ENCODE measurements at regions not wholly inside any gene's neighbourhood (a gene's known extent, or its start where the extent isn't known, plus 50 kb on each side); places are given as distances from the start of the nearest gene placed in this dataset. TPM values are rescaled to one million over a fixed set of nuclear protein-coding genes. Genes with fewer than 3 reads are reported as not detected.

DNA sequence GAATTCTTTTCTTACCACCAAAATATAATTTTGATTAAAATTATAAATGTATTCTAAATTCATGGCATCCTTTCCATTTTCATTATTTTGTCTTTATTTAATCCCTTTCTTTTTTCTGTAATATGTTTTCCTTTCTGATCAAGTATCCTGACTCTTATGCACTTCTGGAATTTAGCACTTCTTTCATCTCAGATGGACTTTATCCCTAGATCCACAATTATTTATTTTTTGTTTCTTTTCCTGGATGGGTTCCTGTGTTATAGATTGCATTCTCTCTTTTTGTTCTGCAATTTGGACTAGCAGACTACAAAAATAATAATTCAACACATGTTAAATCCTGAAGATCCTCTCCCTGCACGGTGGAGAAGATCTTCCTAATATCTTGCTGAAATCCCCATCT is 76.9 kb upstream of the CDIN1 start:
- Mint-ChIP-seq H3K9me3 (no peaks in the 10 kb centered on the region), H3K36me3 (no peaks in the 10 kb centered on the region), H3K27ac (no peak overlapping the region), H3K4me3 (no peak overlapping the region), H3K4me1 (ENCODE audit: low read depth) (no peaks in the 10 kb centered on the region), H3K27me3 (peaks cover 9% of the 10 kb centered on the region)
- DNase-seq, result no peak
- intact Hi-C loops (cut with micrococcal nuclease), result loop anchor here (5.0 to 10.0 kb wide), 2 partner anchors 602 to 1380 kb away; partner anchors contain the start of gene MEIS2
- POLR2A ChIA-PET, result no interaction called here
- CTCF ChIA-PET, result no interaction called here

DNA sequence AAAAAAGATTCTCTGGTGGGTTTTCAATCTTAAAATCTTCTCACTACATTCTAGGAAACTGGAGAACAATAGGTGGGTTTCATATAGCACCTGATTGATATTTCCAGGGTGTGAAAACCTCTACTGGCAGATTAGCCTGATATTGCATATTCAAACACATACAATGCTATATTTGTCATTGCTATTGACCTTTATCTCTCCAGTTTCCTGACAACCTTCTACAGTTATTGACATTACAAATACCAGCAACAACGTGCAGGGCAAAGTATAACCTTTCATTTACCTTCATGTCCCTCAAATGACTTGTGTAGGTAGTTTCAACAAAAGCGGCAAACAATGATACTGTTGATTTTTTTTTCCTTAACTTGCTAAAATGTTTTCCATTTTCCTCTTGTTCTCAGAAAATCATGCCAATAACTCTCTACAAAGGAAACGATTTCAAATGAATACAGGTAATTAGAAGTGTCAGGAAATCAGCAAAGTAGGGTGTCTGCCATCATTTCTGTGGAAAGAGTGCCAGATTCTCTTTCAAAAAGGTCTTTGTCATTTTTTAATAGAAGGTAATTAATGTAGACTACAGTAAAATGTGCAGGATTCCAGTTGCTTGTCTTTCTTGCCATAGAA is 72.6 kb upstream of the CDIN1 start:
- no peak overlapping the region for H3K27ac Mint-ChIP-seq
- H3K4me1 Mint-ChIP-seq (ENCODE audit: low read depth), result no peaks in the 10 kb centered on the region
- POLR2A ChIA-PET, result no interaction called here
- no peak overlapping the region for H3K4me3 Mint-ChIP-seq
- no peaks in the 10 kb centered on the region for H3K36me3 Mint-ChIP-seq
- no peaks in the 10 kb centered on the region for H3K9me3 Mint-ChIP-seq
- CTCF ChIA-PET, result no interaction called here
- H3K27me3 Mint-ChIP-seq, result peaks cover 10% of the 10 kb centered on the region
- DNase-seq, result no peak
- intact Hi-C loops (cut with micrococcal nuclease), result loop anchor here (10.0 kb wide), 1 partner anchor 598 kb away; the partner anchor contains the start of gene MEIS2

DNA sequence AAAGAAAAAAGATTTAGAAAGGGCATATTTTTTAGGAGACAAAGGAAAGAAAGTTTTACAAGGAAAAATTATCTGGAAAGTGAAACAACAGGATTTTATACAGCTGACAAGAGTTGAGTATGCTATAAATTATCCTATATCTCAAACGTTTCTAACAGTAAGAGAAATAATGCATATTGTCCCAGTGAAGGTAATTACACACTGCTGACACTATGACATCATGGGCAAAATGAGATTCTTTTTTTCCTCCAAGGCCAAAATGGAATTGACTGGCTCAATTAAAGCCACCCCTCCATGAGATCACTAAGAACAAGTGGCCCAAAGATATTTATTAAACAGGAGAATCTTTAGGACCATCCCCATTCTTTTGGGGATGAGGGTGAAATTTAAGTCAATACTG is 72.0 kb upstream of the CDIN1 start:
- Mint-ChIP-seq H3K27me3 (peaks cover 10% of the 10 kb centered on the region), H3K36me3 (no peaks in the 10 kb centered on the region), H3K27ac (no peak overlapping the region), H3K4me3 (no peak overlapping the region), H3K4me1 (ENCODE audit: low read depth) (no peaks in the 10 kb centered on the region), H3K9me3 (no peaks in the 10 kb centered on the region)
- intact Hi-C loops (cut with micrococcal nuclease), result loop anchor here (10.0 kb wide), 1 partner anchor 597 kb away; the partner anchor contains the start of gene MEIS2
- POLR2A ChIA-PET, result no interaction called here
- CTCF ChIA-PET, result no interaction called here
- no peak for DNase-seq

DNA sequence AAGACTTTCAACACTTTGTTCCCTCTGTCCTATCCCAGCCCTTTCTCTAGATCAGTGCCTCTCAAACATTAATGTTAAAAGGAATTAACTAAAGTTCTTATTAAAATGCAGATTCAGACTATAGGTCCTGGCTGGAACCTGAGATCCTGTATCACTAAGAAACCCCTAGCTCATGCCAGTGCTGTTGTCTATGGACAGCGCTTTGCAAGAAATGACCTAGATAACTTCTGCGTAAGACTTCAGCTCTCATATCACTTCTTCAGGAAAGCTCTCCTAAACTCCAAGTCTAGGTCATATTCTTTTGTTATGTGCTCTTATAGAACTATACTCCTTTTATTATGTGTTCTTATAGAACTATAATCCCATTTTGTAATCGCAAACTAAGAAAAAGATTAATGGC is 67.8 kb upstream of the CDIN1 start:
- Mint-ChIP-seq H3K9me3 (no peaks in the 10 kb centered on the region), H3K36me3 (no peaks in the 10 kb centered on the region), H3K27me3 (peaks cover 4% of the 10 kb centered on the region), H3K27ac (no peak overlapping the region), H3K4me3 (no peak overlapping the region), H3K4me1 (ENCODE audit: low read depth) (no peaks in the 10 kb centered on the region)
- ChIA-PET POLR2A (no interaction called here), CTCF (no interaction called here)
- DNase-seq, result no peak
- intact Hi-C loops (cut with micrococcal nuclease), result no loop called here

DNA sequence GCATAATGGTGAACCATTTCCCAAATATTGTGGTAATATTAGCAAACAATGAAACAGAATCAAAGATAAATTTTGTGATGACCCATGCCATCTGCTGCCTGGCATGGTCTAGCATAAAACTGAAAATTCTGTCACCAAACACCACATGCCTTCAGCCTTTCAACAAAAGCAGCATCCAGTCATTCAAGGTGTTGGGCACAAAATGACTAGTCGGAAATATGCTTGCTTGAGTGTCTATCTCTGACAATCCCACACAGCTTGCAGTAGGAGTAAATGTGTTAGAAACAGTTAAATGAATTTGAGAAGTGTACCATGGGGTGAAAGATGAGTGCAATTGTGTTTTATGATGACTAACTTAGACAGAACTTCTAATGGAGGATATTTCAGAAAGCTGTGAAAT is 61.7 kb upstream of the CDIN1 start:
- DNase-seq, result no peak
- intact Hi-C loops (cut with micrococcal nuclease), result no loop called here
- Mint-ChIP-seq H3K9me3 (no peaks in the 10 kb centered on the region), H3K36me3 (no peaks in the 10 kb centered on the region), H3K4me1 (ENCODE audit: low read depth) (no peaks in the 10 kb centered on the region), H3K27ac (no peak overlapping the region), H3K27me3 (no peaks in the 10 kb centered on the region), H3K4me3 (no peak overlapping the region)
- POLR2A ChIA-PET, result no interaction called here
- CTCF ChIA-PET, result interaction anchor here (0.9 kb wide), 1 partner anchor 18 kb away, joined by 4 read pairs; no protein-coding TSS in a partner anchor

DNA sequence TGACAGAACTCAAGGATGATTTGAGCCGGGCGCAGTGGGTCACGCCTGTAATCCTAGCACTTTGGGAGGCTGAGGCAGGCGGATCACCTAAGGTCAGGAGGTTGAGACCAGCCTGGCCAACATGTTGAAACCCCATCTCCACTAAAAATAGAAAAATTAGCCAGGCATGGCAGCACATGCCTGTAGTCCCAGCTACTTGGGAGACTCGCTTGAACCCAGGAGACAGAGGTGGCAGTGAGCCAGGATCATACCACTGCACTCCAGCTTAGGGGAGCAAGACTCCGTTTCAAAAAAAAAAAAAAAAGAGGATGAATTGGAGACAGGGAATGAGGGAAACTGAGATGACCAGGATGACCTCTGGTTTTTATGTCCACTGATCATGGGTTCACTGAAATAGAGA is 60.4 kb upstream of the CDIN1 start:
- Mint-ChIP-seq H3K27ac (no peak overlapping the region), H3K27me3 (no peaks in the 10 kb centered on the region), H3K9me3 (no peaks in the 10 kb centered on the region), H3K4me3 (no peak overlapping the region), H3K36me3 (no peaks in the 10 kb centered on the region), H3K4me1 (ENCODE audit: low read depth) (no peaks in the 10 kb centered on the region)
- POLR2A ChIA-PET, result no interaction called here
- intact Hi-C loops (cut with micrococcal nuclease), result no loop called here
- CTCF ChIA-PET, result no interaction called here
- DNase-seq, result no peak

DNA sequence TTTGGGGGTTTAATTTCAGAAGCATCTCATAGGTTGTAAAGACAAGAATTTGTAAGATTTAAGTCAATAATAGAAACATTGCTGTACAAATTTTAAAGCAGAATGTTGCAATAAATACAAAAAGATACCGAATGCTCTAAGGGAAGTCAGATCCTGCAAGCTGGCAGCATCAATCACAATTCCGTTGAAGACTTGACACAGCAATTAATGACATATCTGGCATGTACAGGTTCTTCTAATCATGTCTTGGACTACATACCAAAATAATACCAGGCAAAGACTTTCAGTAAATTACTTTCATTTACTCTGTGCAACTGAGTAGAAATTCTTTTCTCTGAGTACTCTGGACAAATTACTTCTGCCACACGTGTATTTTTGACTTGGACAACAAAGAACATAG is 54.0 kb upstream of the CDIN1 start:
- ChIA-PET CTCF (no interaction called here), POLR2A (no interaction called here)
- Mint-ChIP-seq H3K4me3 (no peak overlapping the region), H3K27me3 (peaks cover 4% of the 10 kb centered on the region), H3K27ac (no peak overlapping the region), H3K36me3 (no peaks in the 10 kb centered on the region), H3K4me1 (ENCODE audit: low read depth) (no peaks in the 10 kb centered on the region), H3K9me3 (no peaks in the 10 kb centered on the region)
- intact Hi-C loops (cut with micrococcal nuclease), result no loop called here
- DNase-seq, result no peak

DNA sequence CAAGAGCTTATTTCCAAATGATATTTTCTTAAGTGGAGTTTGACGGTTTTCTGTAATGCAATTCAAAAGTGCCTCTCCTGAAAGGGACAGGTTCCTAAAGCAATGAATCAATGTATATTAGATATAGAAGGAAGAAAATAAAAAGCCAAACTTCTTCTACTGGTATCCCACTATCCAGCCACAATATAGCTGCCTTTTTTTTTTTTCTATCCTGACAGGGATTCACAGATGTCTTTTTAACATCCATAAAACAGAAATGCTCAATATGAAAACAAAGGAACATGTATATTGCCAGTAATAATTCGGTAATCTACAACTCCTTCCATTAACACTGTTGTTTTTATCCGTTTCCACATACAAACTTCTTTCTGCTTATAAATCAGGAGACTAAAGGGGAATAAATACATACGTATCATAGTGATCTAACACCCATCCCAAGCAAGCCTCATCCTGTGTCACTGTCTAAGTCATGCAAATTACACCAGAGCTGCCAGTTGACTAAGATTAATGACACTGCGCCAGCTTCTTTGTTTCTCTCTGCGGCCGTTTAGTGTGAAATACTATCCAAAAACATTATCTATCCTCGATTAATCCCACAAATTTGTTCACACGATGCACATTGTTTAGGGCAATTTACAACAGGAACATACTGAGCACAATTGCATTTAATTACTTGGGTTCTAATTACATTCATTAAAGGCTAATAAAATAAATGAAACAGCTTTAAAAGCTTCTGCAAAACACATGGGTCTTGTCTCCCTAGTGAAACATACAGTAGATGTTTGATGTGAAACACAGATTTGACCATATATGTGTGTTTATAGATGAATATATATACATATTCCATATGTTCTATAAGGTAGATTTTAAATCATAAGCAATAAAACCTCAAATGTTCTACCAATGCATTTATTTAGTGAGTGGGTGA is 51.9 kb upstream of the CDIN1 start:
- CTCF ChIA-PET, result no interaction called here
- intact Hi-C loops (cut with micrococcal nuclease), result no loop called here

DNA sequence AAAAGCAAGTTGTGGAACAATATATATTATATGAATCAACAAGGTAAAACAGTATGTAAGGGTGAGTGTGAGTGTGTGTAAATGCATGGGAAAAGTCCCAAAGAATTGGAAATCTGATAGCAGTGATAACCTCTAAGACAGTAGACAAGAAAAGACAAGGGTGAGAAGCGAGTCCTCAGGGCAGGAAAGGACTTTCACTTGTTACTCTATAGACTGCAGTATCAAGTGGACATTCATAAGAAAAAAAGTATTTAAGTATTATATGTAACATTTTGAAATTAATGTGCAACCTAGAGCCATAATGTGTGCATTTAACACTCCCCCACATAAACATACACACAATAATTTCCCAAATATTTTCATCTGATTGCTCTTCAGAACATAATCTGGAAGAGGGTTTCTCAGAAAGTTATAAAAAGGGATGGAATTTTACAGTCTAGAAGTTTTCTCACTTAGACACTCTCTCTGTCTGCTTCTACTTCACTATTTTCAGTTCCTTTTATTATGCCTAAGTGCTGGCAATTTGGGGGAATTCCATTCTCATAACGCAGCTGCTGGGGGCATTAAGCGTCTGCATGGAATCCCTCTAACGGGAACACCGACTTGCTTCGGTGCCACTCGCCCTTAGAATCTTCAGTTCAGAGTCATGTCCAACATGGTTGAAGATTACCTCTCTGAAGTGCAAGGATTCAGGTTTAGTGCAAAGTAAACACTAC is 50.0 kb upstream of the CDIN1 start:
- DNase-seq, result no peak
- no peaks in the 10 kb centered on the region for H3K36me3 Mint-ChIP-seq
- H3K4me3 Mint-ChIP-seq, result no peak overlapping the region
- H3K4me1 Mint-ChIP-seq (ENCODE audit: low read depth), result no peaks in the 10 kb centered on the region
- no peaks in the 10 kb centered on the region for H3K9me3 Mint-ChIP-seq
- intact Hi-C loops (cut with micrococcal nuclease), result no loop called here
- ChIA-PET POLR2A (no interaction called here), CTCF (no interaction called here)
- no peak overlapping the region for H3K27ac Mint-ChIP-seq
- peaks cover 5% of the 10 kb centered on the region for H3K27me3 Mint-ChIP-seq

More for the DNA sequence above, 51.9 kb upstream of the CDIN1 start:
- Mint-ChIP-seq H3K27me3 (peaks cover 5% of the 10 kb centered on the region), H3K4me3 (no peak overlapping the region), H3K4me1 (ENCODE audit: low read depth) (no peaks in the 10 kb centered on the region), H3K9me3 (no peaks in the 10 kb centered on the region), H3K36me3 (no peaks in the 10 kb centered on the region), H3K27ac (no peak overlapping the region)
- POLR2A ChIA-PET, result interaction anchor here (0.7 kb wide), 1 partner anchor 21 kb away, joined by 6 read pairs; no protein-coding TSS in a partner anchor
- no peak for DNase-seq

Small RNAs in the stretch of these regions (microRNA-seq; reads per million reads assigned to microRNA genes)
- not detected for gene MIR4510 (ENCODE audit: borderline microRNAs expressed, borderline number of aligned reads, borderline replicate concordance)

All from activated CD4-positive, alpha-beta memory T cell treated with anti-CD3 and anti-CD28 coated beads for 36 hours (primary cell).